HepG2 (cell line): ENCODE measurements at regions not wholly inside any gene's neighbourhood (a gene's known extent, or its start where the extent isn't known, plus 50 kb on each side); places are given as distances from the start of the nearest gene placed in this dataset.

ENCODE experiments used
- ATAC-seq: fragments of 200-7000 bp; cut with Tn5 transposase; 3 replicates; pipeline ENCODE4 v1.9.1; 2020; ENCODE audit warnings: mild to moderate bottlenecking, moderate library complexity
- BruUV-seq: library from RNA; stranded (reverse); fragments of 400-500 nt; replicated peaks from 2 replicates; lab custom pipeline; 2021; lab: Mats Ljungman, UMichigan
- CTCF ChIA-PET: fragments of 300-600 bp; formaldehyde crosslinking; extraction: SDS; loops from one replicate; lab custom pipeline; 2021; ENCODE audit warnings: low total read pairs, inconsistent platforms, low intra/inter-chr PET ratio; lab: Yijun Ruan, JAX
- POLR2A ChIA-PET: fragments of 350-600 bp; sonication (Branson Sonifier 250); formaldehyde crosslinking; loops from one replicate; lab custom pipeline; 2020; ENCODE audit warnings: antibody characterized with exemption, inconsistent platforms; lab: Yijun Ruan, JAX
- DNase-seq: peaks from one replicate; pipeline ENCODE4 v3.0.0-alpha.2; 2015; ENCODE audit warnings: low spot score
- FAIRE-seq: peaks from 3 replicates; lab custom pipeline; 2011; peaks lifted over from hg19 to GRCh38; lab: Jason Lieb, UNC
- H2AFZ ChIP-seq: one replicate; pipeline ENCODE4 v1.6.1; 2011; ENCODE audit warnings: low read length, inconsistent platforms
- H3K27ac ChIP-seq: fragments of 300-600 bp; 3 replicates; pipeline ENCODE4 v1.8.0; 2011; ENCODE audit warnings: mixed run types, mild to moderate bottlenecking, mixed read lengths, low read length, inconsistent platforms; ENCODE audit not compliant: insufficient read depth; ENCODE audit errors: extremely low read length
- H3K27me3 ChIP-seq, 2 experiments: fragments of 200-600 bp in 1 of 2; 2 replicates in 1 of 2; 3 replicates in 1 of 2; pipeline versions ENCODE4 v1.6.0 to v1.8.0; 2011; ENCODE audit warnings: low read length in 2 of 2, mild to moderate bottlenecking in 2 of 2, moderate library complexity in 2 of 2, inconsistent platforms in 1 of 2; ENCODE audit not compliant: insufficient read depth in 2 of 2, control insufficient read depth in 1 of 2
- H3K36me3 ChIP-seq, 2 experiments: fragments of 200-600 bp in 1 of 2; replicated peaks in 1 of 2; 2 replicates in 1 of 2; 3 replicates in 1 of 2; pipeline versions ENCODE4 v1.5.1 to v1.8.0; 2011; ENCODE audit warnings: low read length in 2 of 2, inconsistent platforms in 1 of 2; ENCODE audit not compliant: insufficient read depth in 2 of 2, control insufficient read depth in 1 of 2
- H3K4me1 ChIP-seq: 2 replicates; pipeline ENCODE4 v1.5.1; 2012; ENCODE audit warnings: low read length, inconsistent platforms; ENCODE audit not compliant: insufficient read depth
- H3K4me2 ChIP-seq: 2 replicates; pipeline ENCODE4 v1.6.0; 2011; ENCODE audit warnings: low read depth, low read length, inconsistent platforms
- H3K4me3 ChIP-seq, 3 experiments: fragments of 200-600 bp in 1 of 3; sonication (generic), shearing (Covaris generic) in 1 of 3; replicated peaks in 1 of 3; 2 replicates each; pipeline ENCODE4 v1.5.1; 2011 to 2016; ENCODE audit warnings: low read length in 3 of 3, inconsistent platforms in 2 of 3, low read depth in 2 of 3, mild to moderate bottlenecking in 2 of 3, control low read depth in 1 of 3, mixed read lengths in 1 of 3; ENCODE audit not compliant: insufficient read depth in 1 of 3
- H3K79me2 ChIP-seq: one replicate; pipeline ENCODE4 v1.6.1; 2011; ENCODE audit warnings: low read length, inconsistent platforms; ENCODE audit not compliant: insufficient read depth
- H3K9ac ChIP-seq: 2 replicates; pipeline ENCODE4 v1.6.0; 2011; ENCODE audit warnings: mild to moderate bottlenecking, low read depth, low read length, inconsistent platforms; ENCODE audit not compliant: insufficient read depth
- H3K9me3 ChIP-seq: 2 replicates; pipeline ENCODE4 v1.5.1; 2012; ENCODE audit warnings: mild to moderate bottlenecking, low read length
- H4K20me1 ChIP-seq: 2 replicates; pipeline ENCODE4 v1.6.0; 2011; ENCODE audit warnings: inconsistent platforms, mild to moderate bottlenecking, low read length, moderate library complexity; ENCODE audit not compliant: insufficient read depth
- ELF4 ChIP-seq: sonication (generic); formaldehyde crosslinking; IDR thresholded peaks from 2 replicates; pipeline ENCODE4 v1.5.0; 2020; ENCODE audit warnings: missing genetic modification reagents, mild to moderate bottlenecking, moderate library complexity, borderline replicate concordance
- JUNB ChIP-seq: sonication (generic); formaldehyde crosslinking; IDR thresholded peaks from 2 replicates; pipeline ENCODE4 v1.8.0; 2022; ENCODE audit warnings: missing genetic modification reagents, mild to moderate bottlenecking, borderline replicate concordance
- MYC ChIP-seq: sonication (generic); formaldehyde crosslinking; IDR thresholded peaks from 2 replicates; pipeline ENCODE4 v1.9.0; 2021; ENCODE audit warnings: missing genetic modification reagents, borderline replicate concordance
- NRL ChIP-seq: sonication (generic); formaldehyde crosslinking; IDR thresholded peaks from 2 replicates; pipeline ENCODE4 v1.5.0; 2020; ENCODE audit warnings: missing genetic modification reagents, mild to moderate bottlenecking, moderate library complexity, borderline replicate concordance
- RAD51 ChIP-seq: fragments of 450-650 bp; IDR thresholded peaks from 2 replicates; pipeline ENCODE4 v1.6.1; 2016; ENCODE audit warnings: borderline replicate concordance
- RXRB ChIP-seq: IDR thresholded peaks from 2 replicates; pipeline ENCODE4 v1.6.1; 2016; ENCODE audit warnings: borderline replicate concordance, missing genetic modification reagents, missing compliant biosample characterization
- SP5 ChIP-seq: IDR thresholded peaks from 2 replicates; pipeline ENCODE4 v1.6.1; 2016; ENCODE audit warnings: low read depth, borderline replicate concordance
- TBX2 ChIP-seq: sonication (generic); formaldehyde crosslinking; IDR thresholded peaks from 2 replicates; pipeline ENCODE4 v1.5.0; 2020; ENCODE audit warnings: missing genetic modification reagents, mild to moderate bottlenecking, borderline replicate concordance
- ZFP36 ChIP-seq: fragments of 150-350 bp; IDR thresholded peaks from 2 replicates; pipeline ENCODE4 v1.6.1; 2018; ENCODE audit warnings: borderline replicate concordance, low read length, low read depth; ENCODE audit not compliant: partially characterized antibody
- ZNF598 ChIP-seq: sonication (generic); formaldehyde crosslinking; IDR thresholded peaks from 2 replicates; pipeline ENCODE4 v1.5.1; 2020; ENCODE audit warnings: mild to moderate bottlenecking, missing genetic modification reagents, borderline replicate concordance
- WGBS: methylation state at CpG from one replicate; pipeline ENCODE4 v1.1.6; 2017; ENCODE audit warnings: low lambda C conversion rate; 5-methylcytosine and 5-hydroxymethylcytosine counted together
- in situ Hi-C: cut with HindIII; loops from 2 replicates; pipeline ENCODE4 v1.10.0; 2017; ENCODE audit warnings: low pct_unique_long_range_greater_than_20kb; ENCODE audit not compliant: extremely low pct_ligation_motif_present
- intact Hi-C: fragments of 100-400 bp; cut with micrococcal nuclease; formaldehyde crosslinking; loops from one replicate; pipeline ENCODE4 v1.10.0; 2022; ENCODE audit not compliant: unreplicated experiment
- TF ChIP-seq, protein P1 (sequence below): sonication (generic); formaldehyde crosslinking; IDR thresholded peaks from 2 replicates; pipeline ENCODE4 v1.5.1; 2020; ENCODE audit warnings: mild to moderate bottlenecking, missing genetic modification reagents, moderate library complexity
- TF ChIP-seq, protein P2 (sequence below): sonication (generic); formaldehyde crosslinking; conservative IDR thresholded peaks from 2 replicates; pipeline ENCODE4 v1.4.0; 2020; ENCODE audit warnings: missing genetic modification reagents
- TF ChIP-seq, protein P3 (sequence below): sonication (generic); formaldehyde crosslinking; IDR thresholded peaks from 2 replicates; pipeline ENCODE4 v1.4.0; 2020; ENCODE audit warnings: missing genetic modification reagents, borderline replicate concordance

DNA sequence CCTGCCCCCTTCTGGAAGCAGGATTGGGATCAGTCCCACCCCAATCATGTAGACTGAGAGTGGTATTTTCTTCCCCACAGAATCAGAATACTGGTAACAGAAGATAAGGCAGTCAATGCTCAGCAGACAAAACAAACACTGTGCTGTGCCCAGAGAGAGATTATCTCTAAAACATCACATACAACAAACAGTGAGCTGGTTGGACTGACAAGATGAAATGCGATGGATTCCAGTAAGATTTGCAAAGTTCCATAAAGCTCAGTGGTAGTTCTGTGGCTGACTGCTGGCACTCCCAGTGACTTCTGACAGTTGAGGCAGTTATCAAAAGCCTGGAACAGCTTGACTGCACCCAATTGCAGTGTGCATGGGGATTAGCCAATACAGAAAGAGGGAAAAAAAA is 311.5 kb upstream of the MGAT5 start:
- Histone ChIP-seq H3K9ac (no peak overlapping the region), H3K36me3 (no peaks in the 10 kb centered on the region), H3K9me3 (no peaks in the 10 kb centered on the region), H3K4me3 (no peak overlapping the region), H3K79me2 (no peaks in the 10 kb centered on the region), H3K27ac (no peak overlapping the region), H4K20me1 (no peaks in the 10 kb centered on the region), H3K4me1 (no peaks in the 10 kb centered on the region)
- ATAC-seq (peak; percentile 60), FAIRE-seq (no peak), DNase-seq (peak; percentile 15)
- in situ Hi-C loops: no loop called here
- intact Hi-C loops: no loop called here
- BruUV-seq: no TSS peak
- POLR2A ChIA-PET: no interaction called here
- WGBS: 3% methylated on average over 1 of the region's 1 CpG
- TF ChIP-seq MYC (CRISPR knock-in tag) (no peak), RAD51 (no peak), ELF4 (CRISPR knock-in tag) (no peak), ZFP36 (no peak), SP5 (CRISPR knock-in tag) (no peak), ZNF598 (no peak), JUNB (CRISPR knock-in tag) (no peak), TBX2 (CRISPR knock-in tag) (no peak), RXRB (CRISPR knock-in tag) (no peak), NRL (CRISPR knock-in tag) (no peak)
- TF ChIP-seq, protein P1, sequence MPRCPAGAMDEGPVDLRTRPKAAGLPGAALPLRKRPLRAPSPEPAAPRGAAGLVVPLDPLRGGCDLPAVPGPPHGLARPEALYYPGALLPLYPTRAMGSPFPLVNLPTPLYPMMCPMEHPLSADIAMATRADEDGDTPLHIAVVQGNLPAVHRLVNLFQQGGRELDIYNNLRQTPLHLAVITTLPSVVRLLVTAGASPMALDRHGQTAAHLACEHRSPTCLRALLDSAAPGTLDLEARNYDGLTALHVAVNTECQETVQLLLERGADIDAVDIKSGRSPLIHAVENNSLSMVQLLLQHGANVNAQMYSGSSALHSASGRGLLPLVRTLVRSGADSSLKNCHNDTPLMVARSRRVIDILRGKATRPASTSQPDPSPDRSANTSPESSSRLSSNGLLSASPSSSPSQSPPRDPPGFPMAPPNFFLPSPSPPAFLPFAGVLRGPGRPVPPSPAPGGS: no peak
- TF ChIP-seq, protein P2, sequence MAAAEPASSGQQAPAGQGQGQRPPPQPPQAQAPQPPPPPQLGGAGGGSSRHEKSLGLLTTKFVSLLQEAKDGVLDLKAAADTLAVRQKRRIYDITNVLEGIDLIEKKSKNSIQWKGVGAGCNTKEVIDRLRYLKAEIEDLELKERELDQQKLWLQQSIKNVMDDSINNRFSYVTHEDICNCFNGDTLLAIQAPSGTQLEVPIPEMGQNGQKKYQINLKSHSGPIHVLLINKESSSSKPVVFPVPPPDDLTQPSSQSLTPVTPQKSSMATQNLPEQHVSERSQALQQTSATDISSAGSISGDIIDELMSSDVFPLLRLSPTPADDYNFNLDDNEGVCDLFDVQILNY (CRISPR knock-in tag): no peak
- TF ChIP-seq, protein P3, sequence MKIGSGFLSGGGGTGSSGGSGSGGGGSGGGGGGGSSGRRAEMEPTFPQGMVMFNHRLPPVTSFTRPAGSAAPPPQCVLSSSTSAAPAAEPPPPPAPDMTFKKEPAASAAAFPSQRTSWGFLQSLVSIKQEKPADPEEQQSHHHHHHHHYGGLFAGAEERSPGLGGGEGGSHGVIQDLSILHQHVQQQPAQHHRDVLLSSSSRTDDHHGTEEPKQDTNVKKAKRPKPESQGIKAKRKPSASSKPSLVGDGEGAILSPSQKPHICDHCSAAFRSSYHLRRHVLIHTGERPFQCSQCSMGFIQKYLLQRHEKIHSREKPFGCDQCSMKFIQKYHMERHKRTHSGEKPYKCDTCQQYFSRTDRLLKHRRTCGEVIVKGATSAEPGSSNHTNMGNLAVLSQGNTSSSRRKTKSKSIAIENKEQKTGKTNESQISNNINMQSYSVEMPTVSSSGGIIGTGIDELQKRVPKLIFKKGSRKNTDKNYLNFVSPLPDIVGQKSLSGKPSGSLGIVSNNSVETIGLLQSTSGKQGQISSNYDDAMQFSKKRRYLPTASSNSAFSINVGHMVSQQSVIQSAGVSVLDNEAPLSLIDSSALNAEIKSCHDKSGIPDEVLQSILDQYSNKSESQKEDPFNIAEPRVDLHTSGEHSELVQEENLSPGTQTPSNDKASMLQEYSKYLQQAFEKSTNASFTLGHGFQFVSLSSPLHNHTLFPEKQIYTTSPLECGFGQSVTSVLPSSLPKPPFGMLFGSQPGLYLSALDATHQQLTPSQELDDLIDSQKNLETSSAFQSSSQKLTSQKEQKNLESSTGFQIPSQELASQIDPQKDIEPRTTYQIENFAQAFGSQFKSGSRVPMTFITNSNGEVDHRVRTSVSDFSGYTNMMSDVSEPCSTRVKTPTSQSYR (CRISPR knock-in tag): no peak
- TF ChIP-seq, all 625 proteins: peak for 0
- H3K27me3 ChIP-seq: 0 out of 5 replicates have a peak, but pooled peaks cover 0 to 2% of the 10 kb centered on the region in 2 experiments
- no peak overlapping the region for H3K4me2 ChIP-seq
- H2AFZ ChIP-seq: no peak overlapping the region
- CTCF ChIA-PET: no interaction called here
